HL-60 (cell line): ENCODE measurements at regions not wholly inside any gene's neighbourhood (a gene's known extent, or its start where the extent isn't known, plus 50 kb on each side); places are given as distances from the start of the nearest gene placed in this dataset.

Source experiments
- CTCF ChIP-seq: IDR thresholded peaks from one replicate; pipeline ENCODE4 v1.5.1; 2011; ENCODE audit warnings: low read length, control low read depth, inconsistent platforms; ENCODE audit not compliant: insufficient read depth
- SPI1 ChIP-seq: IDR thresholded peaks from 2 replicates; pipeline ENCODE4 v1.6.1; 2012; ENCODE audit warnings: low read depth, mild to moderate bottlenecking, borderline replicate concordance
- TF ChIP-seq, protein P1 (sequence below): IDR thresholded peaks from 2 replicates; pipeline ENCODE4 v1.6.1; 2012; ENCODE audit warnings: low read depth; ENCODE audit not compliant: insufficient replicate concordance

DNA sequence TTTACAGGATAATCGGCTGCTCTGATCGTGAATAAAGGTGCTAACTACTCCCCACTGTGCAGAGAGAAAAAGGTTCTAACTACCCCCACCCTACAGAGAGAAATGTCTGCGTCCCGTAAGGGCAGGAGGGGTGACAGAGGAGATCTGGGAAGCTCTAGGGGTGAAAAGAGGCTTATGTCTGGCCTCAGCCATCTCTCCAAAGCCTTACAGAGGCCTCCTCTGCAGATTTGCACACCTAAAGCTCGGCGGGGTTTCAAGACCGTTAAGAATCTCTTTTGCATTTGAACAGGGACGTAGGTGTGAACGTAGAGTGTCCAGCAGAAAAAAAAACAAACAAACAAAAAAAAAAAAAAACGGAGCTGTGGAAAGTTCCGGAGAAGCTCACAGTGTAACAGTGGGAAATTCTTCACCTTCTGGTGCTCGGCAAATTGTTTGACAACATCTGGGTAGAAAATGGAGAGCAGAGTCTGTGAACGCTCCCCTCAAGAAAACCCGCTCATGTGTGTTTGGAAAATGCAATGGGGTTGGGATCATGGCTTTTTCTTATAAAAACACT, 161.0 kb downstream of the SHOX start:
- TF ChIP-seq CTCF, result no peak
- TF ChIP-seq, protein P1, sequence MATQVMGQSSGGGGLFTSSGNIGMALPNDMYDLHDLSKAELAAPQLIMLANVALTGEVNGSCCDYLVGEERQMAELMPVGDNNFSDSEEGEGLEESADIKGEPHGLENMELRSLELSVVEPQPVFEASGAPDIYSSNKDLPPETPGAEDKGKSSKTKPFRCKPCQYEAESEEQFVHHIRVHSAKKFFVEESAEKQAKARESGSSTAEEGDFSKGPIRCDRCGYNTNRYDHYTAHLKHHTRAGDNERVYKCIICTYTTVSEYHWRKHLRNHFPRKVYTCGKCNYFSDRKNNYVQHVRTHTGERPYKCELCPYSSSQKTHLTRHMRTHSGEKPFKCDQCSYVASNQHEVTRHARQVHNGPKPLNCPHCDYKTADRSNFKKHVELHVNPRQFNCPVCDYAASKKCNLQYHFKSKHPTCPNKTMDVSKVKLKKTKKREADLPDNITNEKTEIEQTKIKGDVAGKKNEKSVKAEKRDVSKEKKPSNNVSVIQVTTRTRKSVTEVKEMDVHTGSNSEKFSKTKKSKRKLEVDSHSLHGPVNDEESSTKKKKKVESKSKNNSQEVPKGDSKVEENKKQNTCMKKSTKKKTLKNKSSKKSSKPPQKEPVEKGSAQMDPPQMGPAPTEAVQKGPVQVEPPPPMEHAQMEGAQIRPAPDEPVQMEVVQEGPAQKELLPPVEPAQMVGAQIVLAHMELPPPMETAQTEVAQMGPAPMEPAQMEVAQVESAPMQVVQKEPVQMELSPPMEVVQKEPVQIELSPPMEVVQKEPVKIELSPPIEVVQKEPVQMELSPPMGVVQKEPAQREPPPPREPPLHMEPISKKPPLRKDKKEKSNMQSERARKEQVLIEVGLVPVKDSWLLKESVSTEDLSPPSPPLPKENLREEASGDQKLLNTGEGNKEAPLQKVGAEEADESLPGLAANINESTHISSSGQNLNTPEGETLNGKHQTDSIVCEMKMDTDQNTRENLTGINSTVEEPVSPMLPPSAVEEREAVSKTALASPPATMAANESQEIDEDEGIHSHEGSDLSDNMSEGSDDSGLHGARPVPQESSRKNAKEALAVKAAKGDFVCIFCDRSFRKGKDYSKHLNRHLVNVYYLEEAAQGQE, result no peak
- no peak for TF ChIP-seq SPI1
